ENCODE measurements at regions not wholly inside any gene's neighbourhood (a gene's known extent, or its start where the extent isn't known, plus 50 kb on each side); places are given as distances from the start of the nearest gene placed in this dataset.

- DNase-seq, result peak in 1 of 2 experiments; percentile 10
- TF ChIP-seq GATA1 (IDR thresholded peaks at IDR 0.05; ENCODE audit: low read depth, low read length) (no peak), POLR2A (IDR thresholded peaks at IDR 0.05; ENCODE audit: low read length) (no peak)
Measured at GRCh38 chr11:13881226-13881905, 81.2 kb upstream of the SPON1 start.

DNA sequence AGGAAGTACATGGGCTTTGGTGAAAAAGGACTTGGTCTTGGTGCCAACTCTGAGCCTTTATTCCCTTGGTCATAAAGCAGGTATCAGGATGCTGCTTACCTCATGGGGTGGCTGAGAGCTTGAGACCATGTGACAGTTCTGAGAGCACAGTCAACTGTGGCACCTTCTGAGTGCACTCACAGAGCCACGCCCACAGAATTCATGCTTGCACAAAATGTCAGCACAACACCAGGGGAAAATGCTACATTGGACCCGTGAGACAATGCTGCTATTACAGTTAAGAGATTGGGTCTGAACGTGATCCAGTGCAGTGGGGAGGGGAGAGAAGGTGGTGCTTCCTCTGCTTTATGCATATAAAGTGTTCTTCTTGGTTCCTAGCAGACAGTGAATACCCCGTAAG lies 79.5 kb upstream of the SPON1 start:
- no peak for TF ChIP-seq POLR2A (IDR thresholded peaks at IDR 0.05; ENCODE audit: low read length)
- no peak for TF ChIP-seq GATA1 (IDR thresholded peaks at IDR 0.05; ENCODE audit: low read depth, low read length)
- peak; percentile 7 to 18 for DNase-seq

GRCh38 chr11:13883589-13883988 lies 78.9 kb upstream of the SPON1 start:
- DNase-seq, result no peak
- TF ChIP-seq POLR2A (IDR thresholded peaks at IDR 0.05; ENCODE audit: low read length), result no peak
- no peak for TF ChIP-seq GATA1 (IDR thresholded peaks at IDR 0.05; ENCODE audit: low read depth, low read length)

- TF ChIP-seq GATA1 (IDR thresholded peaks at IDR 0.05; ENCODE audit: low read depth, low read length) (no peak), POLR2A (IDR thresholded peaks at IDR 0.05; ENCODE audit: low read length) (no peak)
- DNase-seq, result no peak
Measured at GRCh38 chr11:13884158-13884799, 78.2 kb upstream of the SPON1 start.

- TF ChIP-seq GATA1 (IDR thresholded peaks at IDR 0.05; ENCODE audit: low read depth, low read length) (no peak), POLR2A (IDR thresholded peaks at IDR 0.05; ENCODE audit: low read length) (no peak)
- no peak for DNase-seq
Measured at GRCh38 chr11:13885083-13885482, 77.4 kb upstream of the SPON1 start.

DNA sequence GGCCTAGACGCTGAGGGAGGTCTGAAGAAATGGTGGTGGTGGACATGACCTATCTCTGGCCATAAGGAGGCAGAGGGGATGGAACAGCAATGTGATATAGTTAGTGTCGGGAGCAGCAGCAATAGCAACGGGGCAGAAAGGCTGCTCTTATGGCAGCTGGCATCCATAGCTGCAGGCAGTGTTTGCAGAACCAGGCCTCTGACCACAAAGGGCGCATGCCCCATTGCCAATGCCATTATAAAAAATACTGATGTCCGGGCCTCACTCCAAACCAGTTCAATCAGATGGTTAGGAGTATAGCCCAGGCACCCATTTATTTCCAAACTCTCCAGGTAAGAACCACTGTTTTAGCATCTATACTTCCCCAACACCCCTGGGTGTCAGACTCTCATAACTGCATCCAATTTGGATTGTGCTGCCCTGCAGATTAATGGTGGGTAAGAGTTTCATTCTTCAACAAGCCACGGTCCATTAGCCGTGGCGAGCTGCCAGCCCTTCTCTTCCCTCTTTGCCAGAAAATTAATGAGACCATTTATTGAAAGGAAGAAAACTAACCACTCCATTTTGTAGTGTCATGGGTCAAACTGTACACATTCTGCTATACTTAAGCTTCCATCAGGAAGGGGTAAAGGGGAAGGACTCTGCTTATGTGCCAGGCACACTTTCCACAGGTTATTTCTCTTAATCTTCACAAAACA lies 72.8 kb upstream of the SPON1 start:
- DNase-seq, result no peak
- TF ChIP-seq POLR2A (IDR thresholded peaks at IDR 0.05; ENCODE audit: low read length) (no peak), GATA1 (IDR thresholded peaks at IDR 0.05; ENCODE audit: low read depth, low read length) (no peak)

- TF ChIP-seq POLR2A (IDR thresholded peaks at IDR 0.05; ENCODE audit: low read length) (no peak), GATA1 (IDR thresholded peaks at IDR 0.05; ENCODE audit: low read depth, low read length) (no peak)
Measured at GRCh38 chr11:13891911-13892310, 70.6 kb upstream of the SPON1 start.

DNA sequence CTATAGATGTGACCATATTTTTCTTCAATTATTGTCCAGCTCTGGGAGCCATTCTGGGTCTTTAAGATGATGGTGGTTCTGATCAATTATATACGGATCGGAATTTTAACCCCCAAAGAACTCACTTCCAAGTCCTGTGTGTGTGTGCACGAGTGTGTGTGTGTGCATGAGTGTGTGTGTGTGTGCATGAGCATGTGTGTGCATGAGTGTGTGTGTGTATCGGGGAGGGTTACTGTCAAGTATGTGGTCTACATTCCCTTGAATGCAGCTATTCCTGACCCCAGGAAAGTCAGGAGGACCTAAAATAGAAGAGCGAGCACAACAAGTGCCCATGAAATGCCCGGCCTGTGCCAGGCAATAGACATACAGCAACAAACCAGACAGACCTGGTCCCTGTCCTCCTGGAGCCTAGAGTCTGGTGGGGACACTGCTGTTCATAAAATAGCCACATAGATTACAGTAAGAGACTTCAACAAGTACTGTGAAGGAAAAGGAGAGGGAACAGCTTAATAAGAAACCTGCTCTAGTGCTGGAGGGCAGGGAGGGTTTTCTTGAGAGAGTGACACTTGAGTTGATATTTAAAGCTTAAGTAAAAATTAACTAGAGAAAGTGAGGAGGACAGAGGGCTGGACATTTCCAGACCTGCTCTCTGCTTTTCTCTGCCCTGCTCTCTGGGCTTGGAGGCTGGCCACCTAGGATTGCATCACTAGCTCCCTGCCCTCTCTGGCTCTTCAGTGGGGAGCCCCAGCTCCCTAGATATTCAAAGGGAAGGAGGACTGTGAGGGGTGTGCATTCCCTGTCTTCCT lies 66.1 kb upstream of the SPON1 start:
- TF ChIP-seq GATA1 (IDR thresholded peaks at IDR 0.05; ENCODE audit: low read depth, low read length) (no peak), POLR2A (IDR thresholded peaks at IDR 0.05; ENCODE audit: low read length) (no peak)
- DNase-seq, result no peak

More at GRCh38 chr11:13891911-13892310, 70.6 kb upstream of the SPON1 start:
- DNase-seq, result peak; percentile 13 to 62

GRCh38 chr11:13896981-13897353 lies 65.6 kb upstream of the SPON1 start:
- TF ChIP-seq POLR2A (IDR thresholded peaks at IDR 0.05; ENCODE audit: low read length) (no peak), GATA1 (IDR thresholded peaks at IDR 0.05; ENCODE audit: low read depth, low read length) (no peak)

DNA sequence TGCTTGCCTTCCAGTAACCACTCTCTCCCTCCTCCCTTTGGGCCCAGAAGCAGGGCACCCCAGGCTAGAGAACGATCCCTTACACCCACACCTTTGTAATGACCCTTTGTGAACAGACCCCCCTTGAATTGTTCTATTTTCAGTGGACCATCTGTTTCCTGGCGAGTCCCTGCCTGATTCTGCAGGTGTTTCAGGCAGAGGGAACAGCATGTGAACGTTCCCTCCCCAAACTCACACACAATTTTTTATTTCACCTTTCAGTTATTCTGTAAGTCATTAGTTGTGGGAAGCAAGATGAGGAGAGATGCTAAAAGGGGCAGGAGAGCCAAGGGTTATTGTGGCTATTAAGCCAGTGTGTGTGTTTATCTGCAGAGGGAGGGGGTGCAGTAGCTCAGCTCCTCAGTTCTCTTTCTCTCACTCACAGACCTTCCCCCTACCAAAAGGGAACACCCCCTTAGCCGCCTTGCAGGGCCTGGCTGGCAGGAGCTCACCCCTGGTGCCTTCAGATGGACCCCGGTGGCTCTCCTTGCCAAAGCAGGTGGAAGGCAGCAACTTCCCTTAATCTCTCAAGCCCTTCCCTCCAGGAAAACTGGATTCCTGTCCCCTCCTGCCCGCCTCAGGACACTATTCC lies 64.8 kb upstream of the SPON1 start:
- TF ChIP-seq POLR2A (IDR thresholded peaks at IDR 0.05; ENCODE audit: low read length) (no peak), GATA1 (IDR thresholded peaks at IDR 0.05; ENCODE audit: low read depth, low read length) (no peak)
- no peak for DNase-seq

More at GRCh38 chr11:13896981-13897353, 65.6 kb upstream of the SPON1 start:
- DNase-seq, result no peak

- DNase-seq, result no peak
Measured at GRCh38 chr11:13899603-13900002, 62.9 kb upstream of the SPON1 start.

DNA sequence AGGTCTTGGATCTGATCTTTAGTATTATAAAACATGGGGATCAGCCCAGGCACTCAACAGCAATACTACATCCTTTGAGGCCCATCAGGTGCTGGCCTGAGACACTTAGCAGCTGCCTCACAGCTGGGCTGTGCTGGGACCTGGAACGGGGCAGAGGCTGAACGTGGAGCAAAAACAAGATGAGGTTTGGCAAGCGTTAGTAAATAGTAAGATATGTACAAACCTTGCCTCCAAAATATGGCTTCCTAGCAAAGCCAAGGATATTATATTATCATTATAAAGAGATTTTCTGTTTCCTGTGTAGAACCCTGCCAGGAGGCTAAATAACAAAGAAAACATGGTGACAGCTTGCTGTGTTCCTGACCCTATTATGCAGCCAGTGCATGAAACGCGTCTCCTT lies 60.0 kb upstream of the SPON1 start:
- no peak for TF ChIP-seq POLR2A (IDR thresholded peaks at IDR 0.05; ENCODE audit: low read length)
- no peak for TF ChIP-seq GATA1 (IDR thresholded peaks at IDR 0.05; ENCODE audit: low read depth, low read length)
- no peak for DNase-seq

More at GRCh38 chr11:13899603-13900002, 62.9 kb upstream of the SPON1 start:
- TF ChIP-seq GATA1 (IDR thresholded peaks at IDR 0.05; ENCODE audit: low read depth, low read length), result no peak
- TF ChIP-seq POLR2A (IDR thresholded peaks at IDR 0.05; ENCODE audit: low read length), result no peak

DNA sequence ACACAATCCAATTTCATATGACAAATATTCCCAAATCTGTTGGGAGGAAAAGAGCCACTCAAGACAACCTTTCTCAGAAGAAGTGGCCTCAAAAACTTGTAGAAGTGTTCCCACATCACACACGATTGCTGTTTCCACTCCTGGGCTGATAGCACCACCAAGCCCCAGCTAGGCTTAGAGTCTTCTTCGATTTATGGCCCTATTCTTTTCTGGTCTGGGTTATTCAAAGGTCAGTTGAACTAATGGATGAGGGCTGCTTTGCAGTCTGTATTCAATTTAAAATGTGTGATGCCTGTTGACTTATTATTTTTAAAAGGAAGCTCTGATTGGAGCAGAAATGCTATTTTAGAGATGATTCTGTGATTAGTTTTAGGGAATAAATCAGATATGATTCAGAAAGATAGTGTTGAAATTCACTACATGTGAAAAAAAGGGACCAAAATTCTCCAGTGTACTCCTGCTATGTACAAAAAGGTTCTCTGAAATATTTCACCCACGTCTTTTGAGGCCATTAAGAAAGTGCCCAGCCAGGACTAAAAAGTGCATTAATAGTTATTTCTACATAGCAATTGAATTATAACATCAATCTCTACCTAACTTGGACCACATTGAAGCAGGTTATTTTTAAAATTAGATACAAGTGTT lies 57.3 kb upstream of the SPON1 start:
- no peak for DNase-seq
- TF ChIP-seq GATA1 (IDR thresholded peaks at IDR 0.05; ENCODE audit: low read depth, low read length) (no peak), POLR2A (IDR thresholded peaks at IDR 0.05; ENCODE audit: low read length) (no peak)

All from erythroblast (primary cell).